IMR-90 (cell line): ENCODE measurements at regions not wholly inside any gene's neighbourhood (a gene's known extent, or its start where the extent isn't known, plus 50 kb on each side); places are given as distances from the start of the nearest gene placed in this dataset.

ENCODE experiments used
- ATAC-seq: fragments of 200-7000 bp; cut with Tn5 transposase; 2 replicates; pipeline ENCODE4 v1.9.1; 2020; ENCODE audit warnings: low read depth, mild to moderate bottlenecking, moderate library complexity
- BruUV-seq: library from RNA; stranded (reverse); fragments of 400-500 nt; replicated peaks from 2 replicates; lab custom pipeline; 2021; lab: Mats Ljungman, UMichigan
- CTCF ChIA-PET: fragments of 300-600 bp; formaldehyde crosslinking; extraction: SDS; loops from one replicate; lab custom pipeline; 2021; ENCODE audit warnings: antibody characterized with exemption; lab: Yijun Ruan, JAX
- POLR2A ChIA-PET: fragments of 300-600 bp; sonication (Branson Sonifier 250); formaldehyde crosslinking; loops from one replicate; lab custom pipeline; 2022; ENCODE audit warnings: antibody characterized with exemption; ENCODE audit not compliant: unreplicated experiment; lab: Charles Lee
- DNase-seq: peaks from one replicate; pipeline ENCODE4 v3.0.0; 2013
- H2AFZ ChIP-seq: replicated peaks from 2 replicates; pipeline ENCODE3; 2013; ENCODE audit warnings: low read length, mild to moderate bottlenecking; ENCODE audit not compliant: poor library complexity
- H2AK5ac ChIP-seq: 2 replicates; pipeline ENCODE4 v1.6.1; 2013; ENCODE audit warnings: low read depth, low read length, inconsistent platforms
- H2AK9ac ChIP-seq: replicated peaks from 2 replicates; pipeline ENCODE3; 2013; ENCODE audit warnings: mild to moderate bottlenecking, low read depth, low read length, moderate library complexity; ENCODE audit not compliant: poor library complexity
- H2BK120ac ChIP-seq: 2 replicates; pipeline ENCODE4 v1.6.1; 2013; ENCODE audit warnings: low read depth, low read length, inconsistent platforms
- H2BK15ac ChIP-seq: 3 replicates; pipeline ENCODE4 v1.6.1; 2013; ENCODE audit warnings: low read depth, low read length, inconsistent platforms
- H2BK20ac ChIP-seq: 2 replicates; pipeline ENCODE4 v1.6.1; 2013; ENCODE audit warnings: low read depth, mild to moderate bottlenecking, inconsistent platforms, low read length, moderate library complexity
- H2BK5ac ChIP-seq: 2 replicates; pipeline ENCODE4 v1.6.1; 2013; ENCODE audit warnings: mild to moderate bottlenecking, low read depth, low read length, inconsistent platforms; ENCODE audit not compliant: poor library complexity, severe bottlenecking
- H3K14ac ChIP-seq: replicated peaks from 2 replicates; pipeline ENCODE4 v1.6.1; 2013; ENCODE audit warnings: low read depth, low read length, inconsistent platforms
- H3K18ac ChIP-seq: 2 replicates; pipeline ENCODE4 v1.6.1; 2013; ENCODE audit warnings: low read depth, low read length, control low read depth
- H3K23ac ChIP-seq: 2 replicates; pipeline ENCODE4 v1.6.1; 2013; ENCODE audit warnings: low read depth, low read length, inconsistent platforms
- H3K27ac ChIP-seq: 2 replicates; pipeline ENCODE4 v1.5.1; 2013; ENCODE audit warnings: mild to moderate bottlenecking, control low read depth, low read length; ENCODE audit not compliant: insufficient read depth
- H3K27me3 ChIP-seq: 2 replicates; pipeline ENCODE4 v1.6.1; 2013; ENCODE audit warnings: low read length; ENCODE audit not compliant: control insufficient read depth, insufficient read depth
- H3K36me3 ChIP-seq: 2 replicates; pipeline ENCODE4 v1.6.1; 2013; ENCODE audit warnings: low read length, mixed read lengths; ENCODE audit not compliant: control insufficient read depth, insufficient read depth
- H3K4ac ChIP-seq: 2 replicates; pipeline ENCODE4 v1.6.1; 2013; ENCODE audit warnings: low read depth, low read length, inconsistent platforms
- H3K4me1 ChIP-seq: 2 replicates; pipeline ENCODE4 v1.6.1; 2013; ENCODE audit warnings: low read length, mixed read lengths; ENCODE audit not compliant: control insufficient read depth, insufficient read depth
- H3K4me2 ChIP-seq: 2 replicates; pipeline ENCODE4 v1.6.1; 2013; ENCODE audit warnings: low read depth, mild to moderate bottlenecking, control low read depth, low read length, moderate library complexity
- H3K4me3 ChIP-seq: 2 replicates; pipeline ENCODE4 v1.5.1; 2013; ENCODE audit warnings: low read depth, mild to moderate bottlenecking, control low read depth, low read length, moderate library complexity; ENCODE audit not compliant: insufficient read depth
- H3K56ac ChIP-seq: 2 replicates; pipeline ENCODE4 v1.6.1; 2013; ENCODE audit warnings: low read length, inconsistent platforms; ENCODE audit not compliant: insufficient read depth; ENCODE audit errors: extremely low read depth
- H3K79me1 ChIP-seq, 2 experiments: 2 replicates each; pipeline ENCODE4 v1.6.1; 2013; ENCODE audit warnings: low read length in 2 of 2, inconsistent platforms in 1 of 2, low read depth in 1 of 2
- H3K9ac ChIP-seq: 2 replicates; pipeline ENCODE4 v1.6.1; 2013; ENCODE audit warnings: low read depth, low read length, control low read depth
- H3K9me1 ChIP-seq: 2 replicates; pipeline ENCODE4 v1.6.1; 2013; ENCODE audit warnings: low read length, inconsistent platforms; ENCODE audit not compliant: insufficient read depth
- H3K9me3 ChIP-seq: 2 replicates; pipeline ENCODE4 v1.6.1; 2013; ENCODE audit warnings: low read length; ENCODE audit not compliant: control insufficient read depth, insufficient read depth
- H4K20me1 ChIP-seq: 2 replicates; pipeline ENCODE4 v1.6.1; 2013; ENCODE audit warnings: low read length, inconsistent platforms; ENCODE audit not compliant: insufficient read depth
- H4K5ac ChIP-seq: 2 replicates; pipeline ENCODE4 v1.6.1; 2013; ENCODE audit warnings: mild to moderate bottlenecking, low read depth, low read length, control low read depth
- H4K8ac ChIP-seq, 2 experiments: 2 replicates each; pipeline ENCODE4 v1.6.1; 2013; ENCODE audit warnings: low read depth in 2 of 2, low read length in 2 of 2, control low read depth in 1 of 2, inconsistent platforms in 1 of 2
- H4K91ac ChIP-seq: 2 replicates; pipeline ENCODE4 v1.6.1; 2013; ENCODE audit warnings: low read depth, low read length, inconsistent platforms; ENCODE audit not compliant: insufficient read depth
- BHLHE40 ChIP-seq: fragments of 150-350 bp; IDR thresholded peaks from 2 replicates; pipeline ENCODE4 v1.6.1; 2016; ENCODE audit warnings: mild to moderate bottlenecking, low read depth, low read length
- CEBPB ChIP-seq: IDR thresholded peaks from 2 replicates; pipeline ENCODE4 v1.6.1; 2012; ENCODE audit warnings: low read depth, low read length, improper control_type of control experiment
- CTCF ChIP-seq: conservative IDR thresholded peaks from 2 replicates; pipeline ENCODE4 v1.5.1; 2012; ENCODE audit warnings: mild to moderate bottlenecking, low read depth, low read length, improper control_type of control experiment
- FOS ChIP-seq: fragments of 150-350 bp; IDR thresholded peaks from 2 replicates; pipeline ENCODE4 v1.6.1; 2016; ENCODE audit warnings: low read depth, low read length
- MAFK ChIP-seq: IDR thresholded peaks from 2 replicates; pipeline ENCODE4 v1.6.1; 2012; ENCODE audit warnings: low read depth, low read length, improper control_type of control experiment
- MAZ ChIP-seq: IDR thresholded peaks from 2 replicates; pipeline ENCODE4 v1.6.1; 2012; ENCODE audit warnings: low read depth, mild to moderate bottlenecking, low read length, improper control_type of control experiment, moderate library complexity, borderline replicate concordance
- MXI1 ChIP-seq: IDR thresholded peaks from 2 replicates; pipeline ENCODE4 v1.6.1; 2012; ENCODE audit warnings: low read depth, mild to moderate bottlenecking, low read length, moderate library complexity, borderline replicate concordance
- NFE2L2 ChIP-seq: fragments of 150-350 bp; IDR thresholded peaks from 2 replicates; pipeline ENCODE4 v1.6.1; 2016; ENCODE audit warnings: low read depth, mild to moderate bottlenecking, low read length
- RCOR1 ChIP-seq: IDR thresholded peaks from 2 replicates; pipeline ENCODE4 v1.6.1; 2012; ENCODE audit warnings: mild to moderate bottlenecking, low read length, improper control_type of control experiment; ENCODE audit not compliant: insufficient replicate concordance
- USF2 ChIP-seq: fragments of 150-350 bp; IDR thresholded peaks from 2 replicates; pipeline ENCODE4 v1.6.1; 2017; ENCODE audit warnings: mild to moderate bottlenecking, antibody characterized with exemption, low read length, low read depth
- WGBS, 2 experiments: methylation state at CpG; one replicate each; pipeline versions ENCODE4 v1.1.5 to v1.1.7; 2013; ENCODE audit warnings: missing lambda C conversion rate in 2 of 2; ENCODE audit not compliant: insufficient read length in 1 of 2; ENCODE audit errors: extremely low coverage in 2 of 2; 5-methylcytosine and 5-hydroxymethylcytosine counted together
- dilution Hi-C: fragments of 300-500 bp; cut with HindIII; formaldehyde crosslinking; loops from one replicate; pipeline ENCODE4 v1.14.3; 2018; ENCODE audit warnings: low sequenced_read_pairs; ENCODE audit not compliant: unreplicated experiment
- in situ Hi-C: fragments of 300-500 bp; cut with MboI; formaldehyde crosslinking; loops from 3 replicates; pipeline ENCODE4 v1.14.3; 2019; ENCODE audit warnings: low sequenced_read_pairs, inconsistent platforms, mixed read lengths
- intact Hi-C: fragments of 100-400 bp; cut with micrococcal nuclease; formaldehyde crosslinking; loops from 2 replicates; pipeline ENCODE4 v1.10.0; 2022

DNA sequence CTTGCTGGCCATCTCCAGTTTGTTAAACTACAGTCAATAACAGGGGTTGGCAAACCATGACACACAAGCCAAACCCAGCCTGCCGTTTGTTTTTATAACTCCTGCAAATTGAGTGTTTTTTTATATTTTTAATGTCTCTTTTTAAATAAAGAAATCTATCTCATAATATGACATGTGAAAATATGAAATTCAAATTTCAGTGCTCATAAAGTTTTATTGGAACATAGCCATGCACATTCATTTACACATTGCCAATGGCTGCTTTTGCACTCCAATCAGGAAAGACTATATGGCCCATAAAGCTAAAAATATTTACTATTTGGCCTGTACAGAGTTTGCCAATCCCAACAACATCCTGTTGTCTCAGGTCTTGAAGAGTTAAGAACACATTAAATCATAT is 129.0 kb upstream of the SRSF6 start:
- ChIA-PET POLR2A (no interaction called here), CTCF (no interaction called here)
- Histone ChIP-seq H3K4me1 (no peaks in the 10 kb centered on the region), H3K18ac (no peak overlapping the region), H3K9me3 (peaks cover 2% of the 10 kb centered on the region; the same call in 1 of the 2 replicates), H3K56ac (no peak overlapping the region), H2AK9ac (no peak overlapping the region), H3K4ac (no peak overlapping the region), H2AK5ac (no peak overlapping the region), H3K4me3 (no peak overlapping the region), H2BK120ac (no peak overlapping the region), H3K27me3 (no peaks in the 10 kb centered on the region), H4K8ac (no peak overlapping the region), H3K9ac (no peak overlapping the region), H3K23ac (no peak overlapping the region), H3K79me1 (no peaks in the 10 kb centered on the region), H4K91ac (no peak overlapping the region), H2BK5ac (no peak overlapping the region), H2BK15ac (no peak overlapping the region), H3K9me1 (no peaks in the 10 kb centered on the region), H3K14ac (no peak overlapping the region), H2AFZ (no peak overlapping the region), H2BK20ac (no peak overlapping the region), H4K20me1 (no peaks in the 10 kb centered on the region), H4K5ac (no peak overlapping the region), H3K36me3 (no peaks in the 10 kb centered on the region), H3K27ac (no peak overlapping the region), H3K4me2 (no peak overlapping the region)
- dilution Hi-C loops: no loop called here
- BruUV-seq: no TSS peak
- DNase-seq: no peak
- in situ Hi-C loops: no loop called here
- ATAC-seq: no peak
- WGBS, 2 experiments: no CpG with 5 or more reads among the region's 1 CpG
- intact Hi-C loops: no loop called here
- no peak for TF ChIP-seq NFE2L2
- TF ChIP-seq MAFK: no peak
- no peak for TF ChIP-seq CTCF
- no peak for TF ChIP-seq RCOR1
- TF ChIP-seq FOS: no peak
- TF ChIP-seq CEBPB: no peak
- no peak for TF ChIP-seq USF2
- TF ChIP-seq BHLHE40: no peak
- TF ChIP-seq MXI1: no peak
- no peak for TF ChIP-seq MAZ
